ENCODE measurements at regions not wholly inside any gene's neighbourhood (a gene's known extent, or its start where the extent isn't known, plus 50 kb on each side); places are given as distances from the start of the nearest gene placed in this dataset.
"Not testable (repeated sequence)": the region's sequence is repeated elsewhere in the genome, so short reads cannot be mapped to it uniquely, and the experiment has no call there.

- DNase-seq = no peak
These were observed 168.1 kb upstream of the TOP1 start for GRCh38 chr20:40860487-40860902.

- DNase-seq = no peak
These were observed 167.1 kb upstream of the TOP1 start for GRCh38 chr20:40861427-40862008.

- DNase-seq = no peak
These were observed 165.2 kb upstream of the TOP1 start for GRCh38 chr20:40863355-40863919.

GRCh38 chr20:40864470-40864869 lies 164.2 kb upstream of the TOP1 start:
- no peak for DNase-seq

- no peak for DNase-seq
These were observed 163.5 kb upstream of the TOP1 start for GRCh38 chr20:40865095-40865494.

GRCh38 chr20:40866056-40866455 lies 162.6 kb upstream of the TOP1 start:
- DNase-seq = peak in 1 of 2 experiments; percentile 27

- peak; percentile 25 to 85 for DNase-seq
These were observed 159.9 kb upstream of the TOP1 start for GRCh38 chr20:40868551-40869217.

GRCh38 chr20:40869218-40870147 lies 159.1 kb upstream of the TOP1 start:
- no peak for DNase-seq

GRCh38 chr20:40875116-40876085 lies 153.2 kb upstream of the TOP1 start:
- no peak for DNase-seq

GRCh38 chr20:40878099-40878498 lies 150.5 kb upstream of the TOP1 start:
- not testable (repeated sequence) for DNase-seq

GRCh38 chr20:40880063-40880728 lies 148.4 kb upstream of the TOP1 start:
- no peak for DNase-seq

GRCh38 chr20:40880729-40881109 lies 147.9 kb upstream of the TOP1 start:
- no peak for DNase-seq

GRCh38 chr20:40882152-40882551 lies 146.5 kb upstream of the TOP1 start:
- DNase-seq = no peak

GRCh38 chr20:40883097-40883496 lies 145.5 kb upstream of the TOP1 start:
- DNase-seq = peak in 1 of 2 experiments; percentile 32

- no peak for DNase-seq
These were observed 141.5 kb upstream of the TOP1 start for GRCh38 chr20:40887105-40887504.

- DNase-seq = not testable (repeated sequence)
These were observed 139.4 kb upstream of the TOP1 start for GRCh38 chr20:40889266-40889665.

GRCh38 chr20:40890181-40890580 lies 138.4 kb upstream of the TOP1 start:
- no peak for DNase-seq

GRCh38 chr20:40890635-40891034 lies 138.0 kb upstream of the TOP1 start:
- no peak for DNase-seq

GRCh38 chr20:40891351-40891750 lies 137.3 kb upstream of the TOP1 start:
- no peak for DNase-seq

GRCh38 chr20:40892642-40893041 lies 136.0 kb upstream of the TOP1 start:
- DNase-seq = no peak

GRCh38 chr20:40893610-40894236 lies 134.9 kb upstream of the TOP1 start:
- no peak for DNase-seq
